Loucy (cell line): ENCODE measurements at regions not wholly inside any gene's neighbourhood (a gene's known extent, or its start where the extent isn't known, plus 50 kb on each side); places are given as distances from the start of the nearest gene placed in this dataset.

ENCODE experiments used
- CTCF ChIP-seq: fragments of 200-600 bp; sonication (generic); conservative IDR thresholded peaks from 2 replicates; pipeline ENCODE4 v1.5.1; 2014; ENCODE audit warnings: mild to moderate bottlenecking, antibody characterized with exemption, low read length
- EZH2phosphoT487 ChIP-seq: fragments of 200-600 bp; IDR thresholded peaks from 2 replicates; pipeline ENCODE4 v1.6.1; 2018; ENCODE audit warnings: antibody characterized with exemption, mild to moderate bottlenecking, moderate library complexity, borderline replicate concordance

- no peak for TF ChIP-seq CTCF
- no peak for TF ChIP-seq EZH2phosphoT487
Observed at GRCh38 chr11:90556606-90557005, 333.8 kb upstream of the CHORDC1 start.
